Nephron (organoid): ENCODE measurements at regions not wholly inside any gene's neighbourhood (a gene's known extent, or its start where the extent isn't known, plus 50 kb on each side); places are given as distances from the start of the nearest gene placed in this dataset.

Source experiments
- H3K27ac Mint-ChIP-seq, 3 experiments: 2 replicates each; pipeline ENCODE4 v1.8.0; 2020; ENCODE audit warnings: mixed read lengths in 3 of 3, mild to moderate bottlenecking in 2 of 3, moderate library complexity in 1 of 3
- H3K27me3 Mint-ChIP-seq: 2 replicates; pipeline ENCODE4 v1.8.0; 2021; ENCODE audit warnings: low read depth, mild to moderate bottlenecking, moderate library complexity, mixed read lengths
- H3K36me3 Mint-ChIP-seq: 2 replicates; pipeline ENCODE4 v1.8.0; 2020; ENCODE audit warnings: low read depth, mixed read lengths
- H3K4me1 Mint-ChIP-seq: 2 replicates; pipeline ENCODE4 v1.8.0; 2020; ENCODE audit warnings: mixed read lengths
- H3K4me3 Mint-ChIP-seq, 3 experiments: 2 replicates each; pipeline ENCODE4 v1.8.0; 2020; ENCODE audit warnings: mild to moderate bottlenecking in 3 of 3, mixed read lengths in 3 of 3, moderate library complexity in 2 of 3
- H3K9me3 Mint-ChIP-seq: 2 replicates; pipeline ENCODE4 v1.8.0; 2020; ENCODE audit warnings: mixed read lengths
- TF ChIP-seq, protein P1 (sequence below), 3 experiments: fragments of 200-600 bp; sonication (generic); IDR thresholded peaks; one replicate each; pipeline ENCODE4 v1.5.0; 2021; ENCODE audit warnings: antibody characterized with exemption in 3 of 3; ENCODE audit not compliant: unreplicated experiment in 3 of 3

DNA sequence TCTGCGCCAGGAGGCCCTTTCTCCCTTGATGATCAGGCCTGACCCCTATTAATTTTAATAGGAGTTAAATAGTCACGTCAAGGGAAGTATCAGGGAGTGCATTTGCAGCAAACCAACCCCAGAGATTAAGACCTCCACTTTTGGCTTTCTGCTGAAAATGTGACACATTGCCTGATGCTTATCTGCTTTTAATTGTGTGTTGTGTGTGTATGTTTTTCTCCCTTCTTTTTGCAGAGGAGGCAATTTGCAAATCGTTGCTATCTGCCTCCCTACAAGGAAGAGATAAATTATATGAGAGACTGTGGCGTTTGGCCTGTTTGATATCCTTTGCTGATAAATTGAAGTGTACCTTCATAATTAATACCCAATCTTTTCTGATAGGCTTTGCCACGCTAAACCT lies 822.9 kb downstream of the VRK1 start:
- H3K27ac Mint-ChIP-seq, result no peak overlapping the region
- H3K9me3 Mint-ChIP-seq, result peaks cover 5% of the 10 kb centered on the region
- no peaks in the 10 kb centered on the region for H3K27me3 Mint-ChIP-seq
- peaks cover under 1% of the 10 kb centered on the region for H3K4me1 Mint-ChIP-seq
- H3K36me3 Mint-ChIP-seq, result no peaks in the 10 kb centered on the region
- H3K4me3 Mint-ChIP-seq, result no peak overlapping the region
- TF ChIP-seq, protein P1, sequence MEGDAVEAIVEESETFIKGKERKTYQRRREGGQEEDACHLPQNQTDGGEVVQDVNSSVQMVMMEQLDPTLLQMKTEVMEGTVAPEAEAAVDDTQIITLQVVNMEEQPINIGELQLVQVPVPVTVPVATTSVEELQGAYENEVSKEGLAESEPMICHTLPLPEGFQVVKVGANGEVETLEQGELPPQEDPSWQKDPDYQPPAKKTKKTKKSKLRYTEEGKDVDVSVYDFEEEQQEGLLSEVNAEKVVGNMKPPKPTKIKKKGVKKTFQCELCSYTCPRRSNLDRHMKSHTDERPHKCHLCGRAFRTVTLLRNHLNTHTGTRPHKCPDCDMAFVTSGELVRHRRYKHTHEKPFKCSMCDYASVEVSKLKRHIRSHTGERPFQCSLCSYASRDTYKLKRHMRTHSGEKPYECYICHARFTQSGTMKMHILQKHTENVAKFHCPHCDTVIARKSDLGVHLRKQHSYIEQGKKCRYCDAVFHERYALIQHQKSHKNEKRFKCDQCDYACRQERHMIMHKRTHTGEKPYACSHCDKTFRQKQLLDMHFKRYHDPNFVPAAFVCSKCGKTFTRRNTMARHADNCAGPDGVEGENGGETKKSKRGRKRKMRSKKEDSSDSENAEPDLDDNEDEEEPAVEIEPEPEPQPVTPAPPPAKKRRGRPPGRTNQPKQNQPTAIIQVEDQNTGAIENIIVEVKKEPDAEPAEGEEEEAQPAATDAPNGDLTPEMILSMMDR (IDR thresholded peaks at IDR 0.05; ENCODE audit: unreplicated experiment in 3 of 3), result no peak

DNA sequence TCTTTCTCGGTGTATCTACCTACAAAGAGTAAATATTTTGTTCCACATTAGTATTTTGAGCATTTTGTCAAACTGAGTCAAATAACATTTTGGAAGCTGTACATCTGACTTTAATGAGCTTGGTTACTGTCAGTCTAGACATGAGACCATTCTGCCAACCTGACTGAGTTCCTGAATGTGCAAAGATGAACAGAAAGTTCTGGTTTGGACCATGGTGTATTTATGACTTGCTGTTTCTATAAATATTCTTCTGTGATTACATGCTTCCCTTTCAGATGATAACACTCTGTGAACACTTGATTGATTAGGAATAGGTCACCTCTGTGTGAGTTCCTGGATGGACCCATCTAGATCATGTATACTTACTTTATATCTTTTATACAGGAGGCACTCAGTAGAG lies 827.8 kb downstream of the VRK1 start:
- H3K9me3 Mint-ChIP-seq, result no peaks in the 10 kb centered on the region
- TF ChIP-seq, protein P1 (IDR thresholded peaks at IDR 0.05; ENCODE audit: unreplicated experiment in 3 of 3), result no peak
- H3K27me3 Mint-ChIP-seq, result peaks cover 12% of the 10 kb centered on the region
- no peaks in the 10 kb centered on the region for H3K36me3 Mint-ChIP-seq
- no peak overlapping the region for H3K27ac Mint-ChIP-seq
- no peak overlapping the region for H3K4me3 Mint-ChIP-seq
- H3K4me1 Mint-ChIP-seq, result peaks cover 7% of the 10 kb centered on the region

DNA sequence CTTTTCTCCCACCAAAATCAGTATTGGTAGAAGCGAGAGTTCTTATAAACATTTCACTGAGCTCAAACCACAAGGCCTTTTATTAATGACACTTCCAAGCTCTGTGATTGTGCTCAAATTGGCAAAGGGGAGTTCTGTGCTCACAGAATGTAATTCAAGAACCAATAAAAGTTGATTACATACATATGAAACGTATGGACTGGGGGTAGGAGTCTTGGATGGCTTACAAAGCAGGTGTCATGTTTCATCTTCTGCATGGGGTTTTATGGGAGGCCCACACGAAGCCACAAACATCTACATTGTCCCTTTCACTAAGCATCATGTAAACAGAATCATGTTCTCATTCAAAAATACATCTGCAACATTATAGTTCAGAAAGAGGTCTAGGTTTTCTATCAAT lies 828.3 kb downstream of the VRK1 start:
- Mint-ChIP-seq H3K27me3 (peaks cover 14% of the 10 kb centered on the region), H3K27ac (no peak overlapping the region), H3K4me3 (no peak overlapping the region), H3K36me3 (no peaks in the 10 kb centered on the region), H3K4me1 (peaks cover 7% of the 10 kb centered on the region), H3K9me3 (no peaks in the 10 kb centered on the region)
- TF ChIP-seq, protein P1 (IDR thresholded peaks at IDR 0.05; ENCODE audit: unreplicated experiment in 3 of 3), result no peak

DNA sequence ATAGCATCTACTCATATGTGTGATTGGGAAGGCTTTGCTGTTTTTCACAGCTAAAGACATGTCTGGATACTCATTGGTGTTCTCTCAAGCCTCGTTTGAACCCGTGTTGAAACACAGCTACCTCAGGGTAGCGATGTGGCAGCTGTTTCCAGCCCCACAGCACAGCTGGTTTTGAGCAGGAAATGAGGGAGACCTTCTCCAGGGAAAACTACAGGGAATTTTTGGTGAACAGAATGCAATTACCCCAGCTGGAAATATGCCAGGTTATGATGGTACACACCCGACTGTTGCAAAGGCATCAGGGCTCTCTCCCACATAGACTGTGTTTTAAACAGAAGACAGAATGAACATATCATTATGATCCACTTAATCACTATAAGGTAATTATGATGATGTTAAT lies 828.9 kb downstream of the VRK1 start:
- TF ChIP-seq, protein P1 (IDR thresholded peaks at IDR 0.05; ENCODE audit: unreplicated experiment in 3 of 3), result no peak
- peaks cover 14% of the 10 kb centered on the region for H3K27me3 Mint-ChIP-seq
- H3K36me3 Mint-ChIP-seq, result no peaks in the 10 kb centered on the region
- peaks cover 7% of the 10 kb centered on the region for H3K4me1 Mint-ChIP-seq
- H3K27ac Mint-ChIP-seq, result no peak overlapping the region
- no peaks in the 10 kb centered on the region for H3K9me3 Mint-ChIP-seq
- H3K4me3 Mint-ChIP-seq, result no peak overlapping the region

DNA sequence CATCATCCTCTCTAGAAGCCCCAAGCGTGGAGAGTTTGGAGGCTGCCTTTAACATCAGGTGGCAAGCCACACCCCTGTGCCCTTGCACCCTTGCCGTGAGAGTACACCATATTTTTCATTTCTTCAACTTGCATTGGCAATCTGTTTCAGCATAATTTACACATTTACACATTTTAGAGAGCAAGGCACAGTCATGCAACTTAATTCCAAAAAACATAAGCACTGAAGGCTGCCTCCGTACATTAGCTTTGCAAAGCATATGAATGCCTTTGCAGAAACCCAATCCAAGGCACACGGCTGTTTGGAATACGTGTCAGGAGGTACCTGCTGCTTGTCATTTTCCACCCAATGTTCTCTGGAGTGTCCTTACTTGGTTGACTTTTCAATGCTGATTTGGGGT lies 833.1 kb downstream of the VRK1 start:
- Mint-ChIP-seq H3K4me3 (no peak overlapping the region), H3K27ac (no peak overlapping the region), H3K36me3 (no peaks in the 10 kb centered on the region), H3K9me3 (no peaks in the 10 kb centered on the region), H3K4me1 (peaks cover 10% of the 10 kb centered on the region), H3K27me3 (peaks cover 22% of the 10 kb centered on the region)
- TF ChIP-seq, protein P1 (IDR thresholded peaks at IDR 0.05; ENCODE audit: unreplicated experiment in 3 of 3), result no peak

DNA sequence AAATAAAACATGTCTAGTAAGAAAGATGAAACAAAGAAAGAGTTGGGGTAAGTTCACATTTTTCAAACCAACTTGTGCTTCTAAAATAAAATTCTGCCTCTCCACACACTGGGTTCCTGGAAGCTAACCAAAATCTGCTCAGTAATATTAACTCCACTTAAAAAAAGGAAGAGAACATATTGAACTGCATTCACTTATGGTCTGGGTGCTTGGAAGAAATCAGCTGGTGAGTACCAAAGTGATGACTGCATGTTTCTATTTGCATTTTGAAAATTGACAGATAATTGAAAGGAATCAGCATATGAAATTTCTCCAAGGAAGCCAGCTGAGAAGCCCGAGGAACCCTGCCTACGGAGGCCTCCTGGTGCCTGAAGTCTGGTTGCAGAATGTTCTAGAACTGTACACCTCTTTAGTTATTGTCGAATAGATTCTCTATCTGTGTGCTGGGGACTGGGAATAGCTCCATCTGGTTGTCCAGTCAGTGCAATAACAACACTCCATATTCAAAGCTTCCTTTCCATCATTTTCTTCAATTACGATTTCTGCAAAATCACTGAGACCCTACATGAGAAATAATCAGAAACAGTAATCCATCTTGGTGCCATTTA lies 836.1 kb downstream of the VRK1 start:
- TF ChIP-seq, protein P1 (IDR thresholded peaks at IDR 0.05; ENCODE audit: unreplicated experiment in 3 of 3), result no peak
- Mint-ChIP-seq H3K4me1 (peaks cover 14% of the 10 kb centered on the region), H3K4me3 (no peak overlapping the region), H3K9me3 (no peaks in the 10 kb centered on the region), H3K36me3 (no peaks in the 10 kb centered on the region), H3K27ac (no peak overlapping the region), H3K27me3 (peaks cover 32% of the 10 kb centered on the region)
